Neuronal stem cell (in vitro differentiated cells): ENCODE measurements at regions not wholly inside any gene's neighbourhood (a gene's known extent, or its start where the extent isn't known, plus 50 kb on each side); places are given as distances from the start of the nearest gene placed in this dataset.

Source experiments
- DNase-seq: peaks from one replicate; pipeline ENCODE4 v3.0.0-alpha.2; 2013; ENCODE audit warnings: low spot score
- H2AFZ ChIP-seq: one replicate; pipeline ENCODE4 v1.6.1; 2013; ENCODE audit warnings: mild to moderate bottlenecking, low read length, inconsistent platforms
- H2AK5ac ChIP-seq: 2 replicates; pipeline ENCODE4 v1.6.1; 2013; ENCODE audit warnings: low read depth, mild to moderate bottlenecking, inconsistent platforms, low read length, moderate library complexity, mixed read lengths
- H2BK120ac ChIP-seq: 2 replicates; pipeline ENCODE4 v1.6.1; 2013; ENCODE audit warnings: low read depth, mild to moderate bottlenecking, inconsistent platforms, low read length, moderate library complexity, mixed read lengths
- H2BK12ac ChIP-seq: one replicate; pipeline ENCODE4 v1.6.1; 2013; ENCODE audit warnings: low read length, inconsistent platforms
- H2BK15ac ChIP-seq: 2 replicates; pipeline ENCODE4 v1.6.1; 2013; ENCODE audit warnings: mild to moderate bottlenecking, low read length, inconsistent platforms, mixed read lengths
- H2BK5ac ChIP-seq: one replicate; pipeline ENCODE4 v1.6.1; 2013; ENCODE audit warnings: inconsistent platforms, mild to moderate bottlenecking, low read length, moderate library complexity
- H3K14ac ChIP-seq: one replicate; pipeline ENCODE4 v1.6.1; 2013; ENCODE audit warnings: low read length, inconsistent platforms
- H3K18ac ChIP-seq: 2 replicates; pipeline ENCODE4 v1.6.1; 2013; ENCODE audit warnings: low read length, inconsistent platforms
- H3K23ac ChIP-seq: 2 replicates; pipeline ENCODE4 v1.6.1; 2013; ENCODE audit warnings: low read depth, mild to moderate bottlenecking, mixed read lengths, low read length, inconsistent platforms; ENCODE audit not compliant: poor library complexity
- H3K27ac ChIP-seq: replicated peaks from 3 replicates; pipeline ENCODE4 v1.5.1; 2013; ENCODE audit warnings: low read length, inconsistent platforms
- H3K27me3 ChIP-seq, 3 experiments: 2 replicates each; pipeline ENCODE4 v1.6.1; 2013; ENCODE audit warnings: low read length in 3 of 3, mild to moderate bottlenecking in 2 of 3, inconsistent platforms in 1 of 3, low read depth in 1 of 3, mixed read lengths in 1 of 3, moderate library complexity in 1 of 3; ENCODE audit not compliant: control insufficient read depth in 3 of 3, insufficient read depth in 3 of 3
- H3K36me3 ChIP-seq, 2 donors: replicated peaks in 1 of 2; 2 replicates each; pipeline ENCODE4 v1.6.1; 2013; ENCODE audit warnings: low read length in 2 of 2; ENCODE audit not compliant: control insufficient read depth in 2 of 2, insufficient read depth in 2 of 2
- H3K4ac ChIP-seq: 2 replicates; pipeline ENCODE4 v1.6.1; 2013; ENCODE audit warnings: inconsistent platforms, mild to moderate bottlenecking, low read length, moderate library complexity
- H3K4me1 ChIP-seq, 2 donors: 1 replicate in 1 of 2; 2 replicates in 1 of 2; pipeline ENCODE4 v1.6.1; 2013; ENCODE audit warnings: low read length in 2 of 2, low read depth in 1 of 2; ENCODE audit not compliant: control insufficient read depth in 2 of 2, insufficient read depth in 1 of 2
- H3K4me2 ChIP-seq: one replicate; pipeline ENCODE4 v1.6.1; 2013; ENCODE audit warnings: mild to moderate bottlenecking, low read length, inconsistent platforms; ENCODE audit not compliant: insufficient read depth, poor library complexity, severe bottlenecking
- H3K4me3 ChIP-seq, 2 donors: 2 replicates each; pipeline ENCODE4 v1.5.1; 2013; ENCODE audit warnings: low read length in 2 of 2, mild to moderate bottlenecking in 2 of 2, inconsistent platforms in 1 of 2, moderate library complexity in 1 of 2
- H3K79me1 ChIP-seq: one replicate; pipeline ENCODE4 v1.6.1; 2013; ENCODE audit warnings: low read depth, mild to moderate bottlenecking, inconsistent platforms, low read length, moderate library complexity
- H3K9ac ChIP-seq: one replicate; pipeline ENCODE4 v1.6.1; 2013; ENCODE audit warnings: mild to moderate bottlenecking, low read depth, low read length, inconsistent platforms; ENCODE audit not compliant: poor library complexity
- H3K9me3 ChIP-seq, 2 donors: replicated peaks in 1 of 2; 2 replicates each; pipeline versions ENCODE3 to v1.6.1; 2013; ENCODE audit warnings: low read length in 2 of 2, mild to moderate bottlenecking in 2 of 2, inconsistent platforms in 1 of 2, low read depth in 1 of 2, mixed read lengths in 1 of 2, moderate library complexity in 1 of 2; ENCODE audit not compliant: control insufficient read depth in 2 of 2, insufficient read depth in 1 of 2
- H4K8ac ChIP-seq: one replicate; pipeline ENCODE4 v1.6.1; 2013; ENCODE audit warnings: low read depth, mild to moderate bottlenecking, inconsistent platforms, low read length, moderate library complexity
- H4K91ac ChIP-seq: one replicate; pipeline ENCODE4 v1.6.1; 2013; ENCODE audit warnings: low read length, low read depth, mild to moderate bottlenecking, inconsistent platforms; ENCODE audit not compliant: poor library complexity
- WGBS, 2 donors: extraction: QIAGEN DNeasy Blood & Tissue Kit; methylation state at CpG; one replicate each; pipeline ENCODE4 v1.1.7; 2013; ENCODE audit warnings: missing lambda C conversion rate in 2 of 2, mixed read lengths in 1 of 2; ENCODE audit not compliant: insufficient read length in 2 of 2, insufficient replicate concordance in 1 of 2; ENCODE audit errors: extremely low coverage in 2 of 2; 5-methylcytosine and 5-hydroxymethylcytosine counted together

GRCh38 chr2:151138507-151138906, 123.2 kb downstream of the RBM43 start:
- no peak overlapping the region for H2BK120ac ChIP-seq
- no peak overlapping the region for H3K4me3 ChIP-seq
- no peaks in the 10 kb centered on the region for H3K36me3 ChIP-seq
- no peaks in the 10 kb centered on the region for H3K27me3 ChIP-seq
- no peak overlapping the region for H3K4ac ChIP-seq
- WGBS, 2 donors = no CpG with 5 or more reads among the region's 2 CpGs
- no peak overlapping the region for H3K4me2 ChIP-seq
- no peak overlapping the region for H2BK15ac ChIP-seq
- DNase-seq = no peak
- H2AK5ac ChIP-seq = no peak overlapping the region
- no peak overlapping the region for H3K23ac ChIP-seq
- H2BK5ac ChIP-seq = no peak overlapping the region
- H3K4me1 ChIP-seq = no peaks in the 10 kb centered on the region
- no peak overlapping the region for H3K9ac ChIP-seq
- no peak overlapping the region for H2BK12ac ChIP-seq
- H4K91ac ChIP-seq = no peak overlapping the region
- no peak overlapping the region for H4K8ac ChIP-seq
- H3K14ac ChIP-seq = no peak overlapping the region
- H2AFZ ChIP-seq = no peak overlapping the region
- H3K27ac ChIP-seq = no peak overlapping the region
- H3K18ac ChIP-seq = no peak overlapping the region
- H3K9me3 ChIP-seq = no peaks in the 10 kb centered on the region
- no peaks in the 10 kb centered on the region for H3K79me1 ChIP-seq

- no peaks in the 10 kb centered on the region for H3K9me3 ChIP-seq
- H3K4me3 ChIP-seq = no peak overlapping the region
- H4K8ac ChIP-seq = no peak overlapping the region
- no peak overlapping the region for H3K27ac ChIP-seq
- no peak overlapping the region for H2BK15ac ChIP-seq
- H3K4ac ChIP-seq = no peak overlapping the region
- no peak overlapping the region for H2BK120ac ChIP-seq
- no peak overlapping the region for H3K4me2 ChIP-seq
- H3K36me3 ChIP-seq = no peaks in the 10 kb centered on the region
- H4K91ac ChIP-seq = no peak overlapping the region
- no peak overlapping the region for H2AK5ac ChIP-seq
- no peaks in the 10 kb centered on the region for H3K79me1 ChIP-seq
- no peak overlapping the region for H2BK12ac ChIP-seq
- H2BK5ac ChIP-seq = no peak overlapping the region
- no peak overlapping the region for H3K14ac ChIP-seq
- DNase-seq = no peak
- no peak overlapping the region for H3K18ac ChIP-seq
- no CpG with 5 or more reads among the region's 5 CpGs for WGBS, 2 donors
- H2AFZ ChIP-seq = no peak overlapping the region
- H3K27me3 ChIP-seq = no peaks in the 10 kb centered on the region
- H3K23ac ChIP-seq = no peak overlapping the region
- no peak overlapping the region for H3K9ac ChIP-seq
- H3K4me1 ChIP-seq = no peaks in the 10 kb centered on the region
These were observed 124.1 kb downstream of the RBM43 start for GRCh38 chr2:151137526-151137925.

GRCh38 chr2:151120011-151120410, 141.7 kb downstream of the RBM43 start:
- H3K79me1 ChIP-seq = no peaks in the 10 kb centered on the region
- H2BK5ac ChIP-seq = no peak overlapping the region
- no peak overlapping the region for H4K8ac ChIP-seq
- no peak overlapping the region for H3K9ac ChIP-seq
- H2BK120ac ChIP-seq = no peak overlapping the region
- H2BK15ac ChIP-seq = no peak overlapping the region
- WGBS, 2 donors = no CpG with 5 or more reads among the region's 2 CpGs
- no peak overlapping the region for H2BK12ac ChIP-seq
- peaks cover 0 to 20% of the 10 kb centered on the region in 2 donors for H3K9me3 ChIP-seq
- H3K4ac ChIP-seq = no peak overlapping the region
- no peak overlapping the region for H2AFZ ChIP-seq
- no peak overlapping the region for H3K23ac ChIP-seq
- H3K18ac ChIP-seq = no peak overlapping the region
- no peak overlapping the region for H3K27ac ChIP-seq
- H3K4me3 ChIP-seq = no peak overlapping the region
- no peak overlapping the region for H4K91ac ChIP-seq
- DNase-seq = no peak
- no peak overlapping the region for H2AK5ac ChIP-seq
- no peaks in the 10 kb centered on the region for H3K36me3 ChIP-seq
- no peak overlapping the region for H3K4me2 ChIP-seq
- no peaks in the 10 kb centered on the region for H3K4me1 ChIP-seq
- no peak overlapping the region for H3K14ac ChIP-seq
- no peaks in the 10 kb centered on the region for H3K27me3 ChIP-seq

- Histone ChIP-seq H3K14ac (no peak overlapping the region), H3K27ac (no peak overlapping the region), H3K4me1 (no peaks in the 10 kb centered on the region), H4K91ac (no peak overlapping the region), H3K9me3 (peaks cover 0 to 20% of the 10 kb centered on the region in 2 donors), H3K4ac (no peak overlapping the region), H2BK12ac (no peak overlapping the region), H3K18ac (no peak overlapping the region), H2AK5ac (no peak overlapping the region), H3K9ac (no peak overlapping the region), H2BK5ac (no peak overlapping the region), H3K79me1 (no peaks in the 10 kb centered on the region), H3K4me2 (no peak overlapping the region), H3K27me3 (no peaks in the 10 kb centered on the region), H2AFZ (no peak overlapping the region), H4K8ac (no peak overlapping the region), H3K23ac (no peak overlapping the region), H2BK15ac (no peak overlapping the region), H2BK120ac (no peak overlapping the region), H3K4me3 (no peak overlapping the region), H3K36me3 (no peaks in the 10 kb centered on the region)
- no peak for DNase-seq
These were observed 142.3 kb downstream of the RBM43 start for GRCh38 chr2:151119374-151119773.
